GM18505 (cell line): ENCODE measurements at regions not wholly inside any gene's neighbourhood (a gene's known extent, or its start where the extent isn't known, plus 50 kb on each side); places are given as distances from the start of the nearest gene placed in this dataset.

Source experiments
- ATAC-seq: cut with Tn5 transposase; IDR thresholded peaks from one replicate; pipeline ENCODE4 v1.9.1; 2021; ENCODE audit not compliant: unreplicated experiment
- POLR2A ChIP-seq: IDR thresholded peaks from 4 replicates; pipeline ENCODE4 v1.6.1; 2011; ENCODE audit warnings: borderline replicate concordance; ENCODE audit not compliant: insufficient read depth, insufficient read length; ENCODE audit errors: extremely low read depth

DNA sequence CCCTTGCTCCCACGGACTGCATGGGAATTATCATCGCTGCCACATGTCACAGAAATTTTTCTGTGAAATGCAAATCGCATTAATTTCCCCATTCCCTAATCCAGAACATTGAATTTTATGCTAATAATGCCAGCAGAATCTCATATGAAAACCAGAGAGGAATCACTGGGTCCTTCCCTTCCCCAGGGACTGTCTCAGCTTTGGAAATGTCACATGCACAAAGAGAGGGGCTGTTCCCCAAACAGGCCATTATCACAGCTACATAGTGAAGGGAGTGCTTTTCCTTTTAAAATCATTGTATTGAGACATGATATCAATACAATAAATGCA is 954.5 kb downstream of the BRD1 start:
- no peak for TF ChIP-seq POLR2A
- ATAC-seq, result no peak

DNA sequence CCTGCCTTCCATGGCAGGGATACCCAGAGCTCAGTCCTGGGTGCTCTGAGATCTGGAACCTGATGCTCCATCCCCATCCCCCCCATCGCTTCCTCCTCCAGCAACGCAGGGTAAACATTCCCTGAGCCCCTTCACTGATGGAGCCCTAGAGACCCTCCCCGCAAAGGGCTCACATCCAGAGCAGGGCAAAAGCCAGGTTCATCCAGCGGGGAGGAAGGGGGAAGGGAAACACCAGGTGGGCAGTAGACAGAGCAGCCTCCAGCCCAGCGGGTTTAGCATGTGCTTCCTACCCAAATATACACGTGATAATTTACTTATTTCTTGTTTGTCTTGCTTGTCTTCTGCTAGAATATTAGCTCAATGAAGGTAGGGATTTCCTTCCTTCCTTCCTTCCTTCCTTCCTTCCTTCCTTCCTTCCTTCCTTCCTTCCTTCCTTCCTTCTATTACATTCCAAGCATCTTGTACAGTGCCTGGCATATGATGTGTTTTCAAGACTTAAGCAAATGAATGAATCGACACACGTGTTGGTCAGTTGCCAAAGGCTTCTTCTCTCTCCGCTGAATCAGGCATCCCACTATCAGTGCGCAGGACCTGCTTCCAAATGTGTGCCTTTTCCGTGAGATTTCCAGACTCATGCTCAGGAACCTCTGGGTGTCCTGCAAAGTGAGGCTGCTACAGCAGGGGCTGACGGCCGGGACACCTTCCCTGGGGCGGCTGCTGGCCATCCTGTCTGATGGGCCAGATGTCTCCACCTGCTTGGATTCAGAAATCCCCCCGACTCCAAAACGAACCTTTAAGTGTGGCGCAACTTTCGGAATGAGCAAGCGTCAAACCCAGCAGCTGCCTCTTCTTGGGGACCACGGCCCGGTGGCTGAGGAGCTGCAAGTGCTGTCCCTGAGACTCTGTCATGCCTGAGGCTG is 955.1 kb downstream of the BRD1 start:
- no peak for TF ChIP-seq POLR2A
- no peak for ATAC-seq

DNA sequence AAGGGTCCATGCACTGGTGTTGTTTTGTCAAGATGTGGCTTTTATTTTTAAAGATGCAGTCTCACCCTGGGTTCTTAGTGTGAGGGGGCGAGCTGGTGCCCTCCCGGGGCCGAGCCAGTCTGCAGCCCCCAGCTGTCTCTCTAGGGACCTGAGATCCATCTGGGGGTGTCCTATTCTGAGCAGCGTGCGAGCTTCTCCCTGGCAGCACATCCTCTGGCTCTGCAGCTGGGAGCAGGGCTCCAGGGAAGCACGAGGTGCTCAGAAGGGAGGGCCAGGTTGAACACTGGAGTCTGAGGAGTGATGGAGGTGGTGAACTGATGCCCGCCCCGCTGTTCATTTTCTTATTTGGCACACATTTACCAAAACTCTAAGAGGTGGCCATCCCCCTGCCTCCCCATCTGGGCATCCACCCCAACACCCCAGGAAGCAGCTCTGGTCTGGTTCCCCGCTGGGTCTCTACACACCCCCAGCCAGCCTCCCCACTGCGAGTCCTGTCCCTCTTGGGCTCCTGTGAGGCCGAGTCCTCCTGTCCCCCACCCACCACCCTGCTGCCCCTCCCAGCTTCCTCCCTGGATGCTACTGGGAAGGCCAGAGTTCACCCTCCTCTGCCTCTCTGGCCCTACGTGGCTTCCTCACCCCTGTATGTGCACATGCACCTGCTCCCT is 956.4 kb downstream of the BRD1 start:
- ATAC-seq, result no peak
- TF ChIP-seq POLR2A, result no peak

DNA sequence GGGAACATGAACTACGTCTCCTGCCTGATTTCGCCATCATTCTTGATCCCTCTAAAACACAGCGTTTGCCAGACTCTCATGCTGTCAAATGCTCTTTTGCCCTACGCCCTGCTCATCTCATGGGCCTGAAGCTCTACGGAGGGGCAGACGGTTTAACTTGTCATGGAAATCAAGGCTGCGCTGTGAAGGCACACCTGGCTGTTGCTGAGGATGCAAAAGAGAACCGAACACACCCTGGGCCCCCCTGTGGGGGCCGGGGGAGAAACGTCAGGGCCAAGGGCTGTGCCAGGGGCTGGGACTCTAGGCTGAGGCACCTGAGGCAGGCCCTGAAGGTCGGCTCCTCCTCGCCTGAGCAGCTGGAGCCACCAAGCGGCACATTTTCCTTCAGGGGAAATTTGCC is 957.2 kb downstream of the BRD1 start:
- TF ChIP-seq POLR2A, result no peak

DNA sequence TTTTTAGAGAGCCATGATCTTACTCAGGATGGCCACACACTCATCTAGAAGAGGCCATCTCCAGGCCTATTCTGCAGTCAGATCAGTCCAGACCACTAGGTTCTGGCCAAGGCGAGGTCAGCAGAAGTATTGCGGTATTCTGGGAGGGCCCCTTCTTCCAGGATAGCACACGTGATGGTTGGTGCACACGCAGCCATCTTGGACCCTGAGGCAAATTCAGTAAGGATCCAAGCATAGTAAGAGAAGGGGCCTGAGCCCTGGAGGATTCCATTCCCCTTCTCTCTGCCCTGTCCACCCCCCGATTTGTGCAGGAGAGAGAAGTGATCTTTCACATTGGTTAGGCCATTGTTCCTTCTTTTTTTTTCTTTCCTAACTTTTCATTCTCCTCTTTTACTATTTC is 957.9 kb downstream of the BRD1 start:
- no peak for ATAC-seq
- TF ChIP-seq POLR2A, result no peak

More for the DNA sequence above, 957.2 kb downstream of the BRD1 start:
- ATAC-seq, result no peak

DNA sequence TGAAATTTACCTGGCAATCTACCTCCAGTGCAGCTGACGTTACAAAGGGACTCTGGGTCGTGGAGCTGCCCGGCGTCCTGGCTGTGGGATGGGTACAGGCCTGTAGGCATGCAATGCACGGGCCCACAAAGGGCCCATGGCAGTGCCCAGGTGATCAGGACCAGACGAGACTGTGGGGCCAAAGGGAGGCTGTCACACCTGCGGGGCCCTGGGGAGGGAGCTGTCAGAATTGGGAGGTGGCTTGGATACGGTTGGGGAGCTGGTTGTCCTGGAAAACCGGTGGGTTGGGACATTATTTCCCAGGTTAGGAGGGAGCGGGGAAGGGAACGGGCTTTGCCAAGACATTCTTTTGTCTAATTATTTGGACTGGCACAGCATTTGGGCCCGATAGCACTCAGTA is 958.5 kb downstream of the BRD1 start:
- no peak for TF ChIP-seq POLR2A
- no peak for ATAC-seq

DNA sequence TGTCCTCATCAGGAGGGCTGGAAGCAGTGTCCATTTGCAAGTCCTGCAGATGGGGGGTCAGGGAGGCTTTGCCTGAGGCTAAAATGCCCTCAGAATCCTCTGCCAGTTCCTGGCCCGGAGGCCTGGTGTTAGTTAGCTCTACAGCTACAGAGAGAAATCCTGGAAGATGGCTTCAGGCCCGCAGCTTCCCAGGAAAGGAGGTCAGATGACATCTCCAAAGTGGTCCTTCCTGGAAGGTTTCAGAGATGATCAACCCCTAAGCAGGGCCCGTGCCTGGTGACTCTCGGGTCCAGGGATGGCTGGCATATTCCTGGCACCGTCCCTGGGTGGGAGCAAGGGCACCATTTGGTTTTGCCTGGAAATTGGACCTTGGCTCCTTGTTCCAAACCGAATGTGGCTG is 959.1 kb downstream of the BRD1 start:
- ATAC-seq, result no peak
- TF ChIP-seq POLR2A, result no peak

DNA sequence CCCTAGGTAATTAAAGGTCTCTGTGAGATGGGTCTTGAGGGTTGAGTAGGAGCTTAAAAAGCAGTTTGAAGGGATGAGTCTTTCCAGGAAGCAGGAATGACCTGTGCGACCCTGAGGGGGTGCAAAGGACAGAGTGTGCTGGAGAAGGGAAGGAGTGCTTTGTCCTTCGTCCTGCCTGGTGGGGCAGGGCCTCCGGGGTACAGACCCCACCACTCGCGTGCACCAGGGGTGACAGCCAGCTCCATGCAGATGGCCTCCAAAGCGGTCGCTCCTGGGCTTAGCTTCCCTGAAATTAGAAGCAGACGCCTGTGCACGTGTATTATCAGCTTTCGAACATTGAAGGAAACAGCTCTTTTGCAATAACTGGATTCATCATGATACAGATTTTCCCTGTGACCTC is 959.8 kb downstream of the BRD1 start:
- no peak for ATAC-seq
- no peak for TF ChIP-seq POLR2A

DNA sequence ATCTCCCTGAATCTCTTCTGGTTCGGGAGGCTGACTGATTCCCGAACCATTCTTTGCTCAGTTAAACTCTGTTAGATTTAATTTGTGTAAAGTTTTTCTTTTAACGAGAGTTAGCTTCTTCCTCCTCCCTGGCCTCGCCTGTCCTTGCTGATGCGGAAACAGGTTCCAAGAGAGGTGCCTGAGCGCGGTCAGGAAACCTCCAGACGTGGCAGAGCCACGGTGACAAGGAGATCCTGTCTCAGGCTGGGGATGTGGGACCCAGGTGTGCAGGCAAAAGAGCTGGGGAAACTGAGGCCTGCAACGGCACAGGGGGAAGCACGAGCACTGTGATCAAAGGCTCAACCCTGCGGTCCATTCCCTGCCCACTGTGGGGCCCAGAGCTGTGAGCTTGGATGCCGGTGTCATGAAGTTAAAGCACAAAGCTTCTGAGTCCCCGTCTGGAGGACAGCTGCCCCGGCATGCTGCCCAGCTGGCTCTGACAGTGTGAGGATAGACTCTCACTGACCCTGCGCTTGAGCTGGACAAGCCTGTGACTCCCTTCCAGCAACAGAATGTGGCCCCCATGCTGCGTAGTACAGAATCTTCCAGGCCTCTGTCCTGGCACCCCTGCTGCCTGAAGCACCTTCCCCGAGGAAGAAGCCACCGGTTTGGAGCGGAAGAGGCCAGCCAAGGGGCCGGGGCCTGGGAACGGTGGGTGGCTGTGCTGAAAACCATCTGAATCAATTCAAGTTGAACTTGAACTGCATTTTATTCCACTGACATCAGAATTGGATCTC is 960.6 kb downstream of the BRD1 start:
- no peak for ATAC-seq

DNA sequence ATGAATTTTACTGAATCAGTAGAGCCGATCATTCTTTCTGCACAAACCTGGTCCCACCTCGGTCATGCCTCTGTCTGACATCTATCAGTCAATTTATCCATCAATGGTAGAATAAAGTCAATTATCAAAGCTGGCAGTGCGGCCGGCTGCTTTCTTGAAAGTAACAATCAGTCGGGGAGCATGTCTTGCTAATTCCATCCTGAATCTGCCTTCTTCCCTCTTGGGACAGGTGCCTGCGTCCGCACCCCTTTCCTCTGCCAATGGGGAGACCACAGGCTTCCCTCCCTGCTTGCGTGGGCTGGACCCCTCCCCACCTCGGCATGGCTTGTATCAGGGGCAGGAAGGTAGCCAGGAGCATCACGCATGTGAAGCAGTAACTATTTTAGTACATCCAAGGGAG is 962.9 kb downstream of the BRD1 start:
- no peak for ATAC-seq

More for the DNA sequence above, 960.6 kb downstream of the BRD1 start:
- no peak for TF ChIP-seq POLR2A

DNA sequence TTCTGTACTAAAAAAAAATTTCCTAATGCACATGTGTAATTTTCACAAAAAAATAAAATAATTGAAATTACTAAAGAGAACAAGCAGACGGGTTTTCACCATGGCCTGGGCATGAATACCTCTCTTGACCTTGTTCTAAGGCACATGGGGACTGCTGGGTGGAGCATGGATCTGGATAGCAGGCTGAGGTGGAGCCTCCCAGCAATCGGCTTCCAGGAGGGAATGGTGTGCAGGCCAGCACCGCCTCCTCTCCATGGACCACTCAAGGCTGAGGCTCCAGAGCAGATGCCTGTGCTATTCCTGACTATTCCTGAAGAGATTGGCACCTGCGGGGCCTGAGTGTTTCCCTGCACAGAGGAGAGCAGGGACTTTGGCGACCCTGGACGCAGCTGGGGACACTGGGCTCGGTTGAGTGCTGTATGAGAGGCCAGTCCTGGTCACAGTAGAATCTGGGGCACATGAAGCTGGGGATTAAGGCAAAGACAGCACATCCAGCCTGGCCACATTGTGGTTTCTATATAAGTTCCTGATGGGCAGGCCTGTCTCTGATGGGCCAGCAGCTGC is 963.6 kb downstream of the BRD1 start:
- no peak for TF ChIP-seq POLR2A
- no peak for ATAC-seq

More for the DNA sequence above, 962.9 kb downstream of the BRD1 start:
- no peak for TF ChIP-seq POLR2A

DNA sequence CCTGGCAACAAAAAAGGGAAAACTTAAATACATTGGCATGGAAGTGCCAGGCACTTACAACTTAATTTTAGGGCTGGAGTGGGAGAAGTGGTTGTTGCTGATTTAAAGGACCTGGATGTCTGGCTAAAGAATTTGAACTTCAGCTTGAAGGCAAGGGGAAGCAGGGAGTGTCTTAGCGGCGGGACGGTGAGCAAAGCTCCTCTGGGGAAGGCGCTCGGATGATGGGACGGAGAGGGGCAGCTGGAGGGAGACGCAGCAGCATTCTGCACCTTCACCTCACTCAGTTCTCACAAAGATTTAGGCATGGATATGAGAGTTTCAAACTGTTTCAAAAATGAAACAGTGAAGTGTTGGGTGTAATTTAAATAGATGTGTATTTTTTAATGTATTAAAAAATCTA is 967.1 kb downstream of the BRD1 start:
- ATAC-seq, result no peak
- TF ChIP-seq POLR2A, result no peak

DNA sequence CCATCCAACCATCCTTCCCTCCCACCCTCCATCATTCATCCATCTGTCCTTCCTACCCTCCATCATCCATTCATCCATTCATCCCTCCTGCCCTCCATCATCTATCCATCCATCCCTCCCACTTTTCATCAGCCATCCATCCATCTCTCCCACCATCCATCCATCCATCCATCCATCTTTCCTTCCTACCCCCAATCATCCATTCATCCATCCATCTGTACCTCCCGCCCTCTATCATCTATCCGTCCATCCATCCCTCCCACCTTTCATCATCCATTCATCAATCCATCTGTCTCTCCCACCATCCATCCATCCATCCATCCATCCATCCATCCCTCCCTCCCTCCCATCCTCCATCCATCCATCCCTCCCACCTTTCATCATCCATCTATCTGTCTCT is 968.8 kb downstream of the BRD1 start:
- ATAC-seq, result no peak
- no peak for TF ChIP-seq POLR2A
